K562 (cell line): ENCODE measurements at regions not wholly inside any gene's neighbourhood (a gene's known extent, or its start where the extent isn't known, plus 50 kb on each side); places are given as distances from the start of the nearest gene placed in this dataset.

ENCODE experiments used
- CC2D1A ChIP-seq: fragments of 450-650 bp; IDR thresholded peaks from 2 replicates; pipeline ENCODE4 v1.6.1; 2017; ENCODE audit warnings: mild to moderate bottlenecking
- FOXA1 ChIP-seq: fragments of 450-650 bp; IDR thresholded peaks from 2 replicates; pipeline ENCODE4 v1.6.1; 2016; ENCODE audit warnings: mild to moderate bottlenecking, borderline replicate concordance
- GTF2E2 ChIP-seq: fragments of 200-800 bp; sonication (Bioruptor generic); IDR thresholded peaks from 2 replicates; pipeline ENCODE4 v1.6.1; 2016; ENCODE audit warnings: missing genetic modification characterization, missing compliant biosample characterization
- IRF2 ChIP-seq: sonication (generic); formaldehyde crosslinking; IDR thresholded peaks from 2 replicates; pipeline ENCODE4 v1.8.1; 2022; ENCODE audit warnings: mild to moderate bottlenecking, missing genetic modification reagents
- MEF2A ChIP-seq: IDR thresholded peaks from 2 replicates; pipeline ENCODE4 v1.6.1; 2011; ENCODE audit warnings: low read depth, mild to moderate bottlenecking, low read length, moderate library complexity; ENCODE audit not compliant: control insufficient read depth
- MEIS2 ChIP-seq: fragments of 450-650 bp; IDR thresholded peaks from 2 replicates; pipeline ENCODE4 v1.6.1; 2014; ENCODE audit warnings: mild to moderate bottlenecking; ENCODE audit not compliant: partially characterized antibody
- NBN ChIP-seq: fragments of 450-650 bp; IDR thresholded peaks from 2 replicates; pipeline ENCODE4 v1.6.1; 2016; ENCODE audit warnings: low read depth, mild to moderate bottlenecking
- NKRF ChIP-seq: fragments of 450-650 bp; IDR thresholded peaks from 2 replicates; pipeline ENCODE4 v1.6.1; 2016; ENCODE audit warnings: borderline replicate concordance
- NR1H2 ChIP-seq: sonication (generic); formaldehyde crosslinking; IDR thresholded peaks from 2 replicates; pipeline ENCODE4 v1.4.0; 2020; ENCODE audit warnings: mild to moderate bottlenecking, missing genetic modification reagents
- SREBF1 ChIP-seq: fragments of 150-350 bp; IDR thresholded peaks from 2 replicates; pipeline ENCODE4 v1.6.1; 2014; ENCODE audit warnings: antibody characterized with exemption, low read depth, low read length, borderline replicate concordance
- TF ChIP-seq, protein P1 (sequence below), 2 experiments: fragments of 450-650 bp; formaldehyde crosslinking in 1 of 2; IDR thresholded peaks; 2 replicates each; pipeline versions ENCODE4 v1.4.0 to v1.6.1; 2014 to 2020; ENCODE audit warnings: mild to moderate bottlenecking in 2 of 2, borderline replicate concordance in 1 of 2, low read depth in 1 of 2

- TF ChIP-seq NKRF (no peak), CC2D1A (no peak), FOXA1 (no peak), GTF2E2 (tag) (peak; percentile 20; the same call in 1 of the 2 replicates), IRF2 (CRISPR knock-in tag) (no peak), SREBF1 (no peak), NR1H2 (CRISPR knock-in tag) (no peak), MEF2A (no peak), NBN (0 out of 2 replicates have a peak, but pooled peaks have one; percentile 7), MEIS2 (peak; percentile 88)
- TF ChIP-seq, protein P1, sequence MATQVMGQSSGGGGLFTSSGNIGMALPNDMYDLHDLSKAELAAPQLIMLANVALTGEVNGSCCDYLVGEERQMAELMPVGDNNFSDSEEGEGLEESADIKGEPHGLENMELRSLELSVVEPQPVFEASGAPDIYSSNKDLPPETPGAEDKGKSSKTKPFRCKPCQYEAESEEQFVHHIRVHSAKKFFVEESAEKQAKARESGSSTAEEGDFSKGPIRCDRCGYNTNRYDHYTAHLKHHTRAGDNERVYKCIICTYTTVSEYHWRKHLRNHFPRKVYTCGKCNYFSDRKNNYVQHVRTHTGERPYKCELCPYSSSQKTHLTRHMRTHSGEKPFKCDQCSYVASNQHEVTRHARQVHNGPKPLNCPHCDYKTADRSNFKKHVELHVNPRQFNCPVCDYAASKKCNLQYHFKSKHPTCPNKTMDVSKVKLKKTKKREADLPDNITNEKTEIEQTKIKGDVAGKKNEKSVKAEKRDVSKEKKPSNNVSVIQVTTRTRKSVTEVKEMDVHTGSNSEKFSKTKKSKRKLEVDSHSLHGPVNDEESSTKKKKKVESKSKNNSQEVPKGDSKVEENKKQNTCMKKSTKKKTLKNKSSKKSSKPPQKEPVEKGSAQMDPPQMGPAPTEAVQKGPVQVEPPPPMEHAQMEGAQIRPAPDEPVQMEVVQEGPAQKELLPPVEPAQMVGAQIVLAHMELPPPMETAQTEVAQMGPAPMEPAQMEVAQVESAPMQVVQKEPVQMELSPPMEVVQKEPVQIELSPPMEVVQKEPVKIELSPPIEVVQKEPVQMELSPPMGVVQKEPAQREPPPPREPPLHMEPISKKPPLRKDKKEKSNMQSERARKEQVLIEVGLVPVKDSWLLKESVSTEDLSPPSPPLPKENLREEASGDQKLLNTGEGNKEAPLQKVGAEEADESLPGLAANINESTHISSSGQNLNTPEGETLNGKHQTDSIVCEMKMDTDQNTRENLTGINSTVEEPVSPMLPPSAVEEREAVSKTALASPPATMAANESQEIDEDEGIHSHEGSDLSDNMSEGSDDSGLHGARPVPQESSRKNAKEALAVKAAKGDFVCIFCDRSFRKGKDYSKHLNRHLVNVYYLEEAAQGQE (IDR thresholded peaks at IDR 0.05; ENCODE audit: borderline replicate concordance), result no peak
- TF ChIP-seq, protein P1 (CRISPR knock-in tag; IDR thresholded peaks at IDR 0.05; ENCODE audit: low read depth), result no peak
Observed at GRCh38 chr16:85355515-85355837, 243.2 kb upstream of the CIBAR2 start (continued).
